Liver (tissue), 3 donors: ENCODE measurements at regions not wholly inside any gene's neighbourhood (a gene's known extent, or its start where the extent isn't known, plus 50 kb on each side); places are given as distances from the start of the nearest gene placed in this dataset.
A peak's percentile ranks its signal among the peaks of the same experiment; 100 is the strongest.

Experiments
- ATF3 ChIP-seq: IDR thresholded peaks from 2 replicates; pipeline ENCODE4 v1.6.1; 2016; ENCODE audit warnings: antibody characterized with exemption
- CTCF ChIP-seq: fragments of 150-350 bp; IDR thresholded peaks from 2 replicates; pipeline ENCODE4 v1.5.1; 2017; ENCODE audit warnings: improper control_type of control experiment, low read depth, low read length; ENCODE audit not compliant: missing input control
- GABPA ChIP-seq, 2 donors: IDR thresholded peaks in 1 of 2; conservative IDR thresholded peaks in 1 of 2; 2 replicates each; pipeline ENCODE4 v1.6.1; 2016; ENCODE audit warnings: antibody characterized with exemption in 2 of 2, mild to moderate bottlenecking in 1 of 2, moderate library complexity in 1 of 2
- JUND ChIP-seq, 2 donors: IDR thresholded peaks; 2 replicates each; pipeline ENCODE4 v1.6.1; 2016; ENCODE audit warnings: antibody characterized with exemption in 2 of 2
- MAX ChIP-seq: IDR thresholded peaks from 2 replicates; pipeline ENCODE4 v1.6.1; 2016; ENCODE audit warnings: antibody characterized with exemption
- RAD21 ChIP-seq, 2 donors: IDR thresholded peaks; 2 replicates each; pipeline ENCODE4 v1.6.1; 2016; ENCODE audit warnings: antibody characterized with exemption in 2 of 2, mild to moderate bottlenecking in 2 of 2
- REST ChIP-seq: IDR thresholded peaks from 2 replicates; pipeline ENCODE4 v1.6.1; 2016; ENCODE audit warnings: antibody characterized with exemption, mild to moderate bottlenecking
- RXRA ChIP-seq, 2 donors: IDR thresholded peaks; 2 replicates each; pipeline ENCODE4 v1.6.1; 2017 to 2018; ENCODE audit warnings: antibody characterized with exemption in 2 of 2, mild to moderate bottlenecking in 1 of 2
- SP1 ChIP-seq: IDR thresholded peaks from 2 replicates; pipeline ENCODE4 v1.6.1; 2018; ENCODE audit warnings: antibody characterized with exemption, mild to moderate bottlenecking
- YY1 ChIP-seq: IDR thresholded peaks from 2 replicates; pipeline ENCODE4 v1.6.1; 2016; ENCODE audit warnings: antibody characterized with exemption, mild to moderate bottlenecking
- ZBTB33 ChIP-seq: IDR thresholded peaks from 2 replicates; pipeline ENCODE4 v1.6.1; 2016; ENCODE audit warnings: antibody characterized with exemption
- donor health status: healthy.
- donor health status: healthy.

- TF ChIP-seq RAD21 (IDR thresholded peaks at IDR 0.05): peak; percentile 47 to 57
- TF ChIP-seq CTCF: no peak
- no peak for TF ChIP-seq REST
- TF ChIP-seq JUND (IDR thresholded peaks at IDR 0.05): no peak
- no peak for TF ChIP-seq GABPA (IDR thresholded peaks at IDR 0.05 in 1 of 2, conservative IDR thresholded peaks at IDR 0.05 in 1 of 2)
- TF ChIP-seq YY1: no peak
- no peak for TF ChIP-seq MAX
- TF ChIP-seq RXRA (IDR thresholded peaks at IDR 0.05): no peak
- no peak for TF ChIP-seq ATF3
- TF ChIP-seq ZBTB33: no peak
- TF ChIP-seq SP1: no peak
Observed at GRCh38 chr1:192506741-192507155, 68.8 kb upstream of the RGS1 start.
